ENCODE measurements at regions not wholly inside any gene's neighbourhood (a gene's known extent, or its start where the extent isn't known, plus 50 kb on each side); places are given as distances from the start of the nearest gene placed in this dataset.
"Not testable (repeated sequence)": the region's sequence is repeated elsewhere in the genome, so short reads cannot be mapped to it uniquely, and the experiment has no call there.

DNA sequence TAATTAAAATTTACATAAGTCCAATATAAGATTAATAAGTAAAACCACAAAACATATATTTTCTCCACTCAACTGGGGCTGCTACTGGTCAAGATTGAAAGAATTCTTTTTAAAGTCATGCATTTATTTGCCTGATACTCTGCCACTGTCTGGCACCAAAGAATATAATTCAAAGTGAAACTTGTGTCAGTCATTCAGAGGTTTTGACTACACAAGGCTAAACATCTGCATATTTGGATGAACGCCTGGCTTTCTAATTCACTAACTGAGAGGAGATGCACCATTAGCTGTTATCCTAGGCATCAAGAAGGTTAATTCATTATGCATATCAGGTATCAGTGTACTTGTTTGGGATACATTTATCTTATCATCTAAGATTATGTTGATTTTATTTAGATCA, 598.5 kb downstream of the CENPC start:
- Histone ChIP-seq H3K9me1 (ENCODE audit: control insufficient read depth, extremely low read depth, insufficient read depth, low read length) (no peaks in the 10 kb centered on the region), H3K4me3 (ENCODE audit: control insufficient read depth in 2 of 3, extremely low read depth in 1 of 3, insufficient read depth in 2 of 3, low read depth in 1 of 3, low read length in 3 of 3) (no peak overlapping the region), H3K27me3 (ENCODE audit: control insufficient read depth, extremely low read depth, insufficient read depth, low read length) (no peaks in the 10 kb centered on the region), H2AFZ (ENCODE audit: control insufficient read depth, low read length) (no peak overlapping the region), H3K27ac (ENCODE audit: control insufficient read depth, insufficient read depth, low read length) (no peak overlapping the region), H3K4me2 (ENCODE audit: control insufficient read depth, extremely low read depth, insufficient read depth, low read depth, low read length) (no peak overlapping the region), H4K20me1 (ENCODE audit: control insufficient read depth, extremely low read depth, insufficient read depth, low read length) (no peaks in the 10 kb centered on the region), H3K9me3 (ENCODE audit: control insufficient read depth, low read depth, low read length) (no peaks in the 10 kb centered on the region), H3K79me2 (ENCODE audit: control insufficient read depth, insufficient read depth, low read length) (no peaks in the 10 kb centered on the region), H3K4me1 (ENCODE audit: control insufficient read depth, extremely low read depth, insufficient read depth, low read length) (no peaks in the 10 kb centered on the region), H3K9ac (ENCODE audit: control insufficient read depth, extremely low read depth, insufficient read depth, low read length) (no peak overlapping the region), H3K36me3 (ENCODE audit: control insufficient read depth in 2 of 2, extremely low read depth in 1 of 2, insufficient read depth in 2 of 2, low read length in 2 of 2) (no peaks in the 10 kb centered on the region)
- dilution Hi-C loops (cut with MboI; ENCODE audit: extremely low pct_ligation_motif_present, low sequenced_read_pairs) = no loop called here
- no peak for TF ChIP-seq EZH2 (IDR thresholded peaks at IDR 0.05; ENCODE audit: low read length)
- TF ChIP-seq, protein P1, sequence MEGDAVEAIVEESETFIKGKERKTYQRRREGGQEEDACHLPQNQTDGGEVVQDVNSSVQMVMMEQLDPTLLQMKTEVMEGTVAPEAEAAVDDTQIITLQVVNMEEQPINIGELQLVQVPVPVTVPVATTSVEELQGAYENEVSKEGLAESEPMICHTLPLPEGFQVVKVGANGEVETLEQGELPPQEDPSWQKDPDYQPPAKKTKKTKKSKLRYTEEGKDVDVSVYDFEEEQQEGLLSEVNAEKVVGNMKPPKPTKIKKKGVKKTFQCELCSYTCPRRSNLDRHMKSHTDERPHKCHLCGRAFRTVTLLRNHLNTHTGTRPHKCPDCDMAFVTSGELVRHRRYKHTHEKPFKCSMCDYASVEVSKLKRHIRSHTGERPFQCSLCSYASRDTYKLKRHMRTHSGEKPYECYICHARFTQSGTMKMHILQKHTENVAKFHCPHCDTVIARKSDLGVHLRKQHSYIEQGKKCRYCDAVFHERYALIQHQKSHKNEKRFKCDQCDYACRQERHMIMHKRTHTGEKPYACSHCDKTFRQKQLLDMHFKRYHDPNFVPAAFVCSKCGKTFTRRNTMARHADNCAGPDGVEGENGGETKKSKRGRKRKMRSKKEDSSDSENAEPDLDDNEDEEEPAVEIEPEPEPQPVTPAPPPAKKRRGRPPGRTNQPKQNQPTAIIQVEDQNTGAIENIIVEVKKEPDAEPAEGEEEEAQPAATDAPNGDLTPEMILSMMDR (optimal IDR thresholded peaks at IDR 0.05 in 1 of 3, IDR thresholded peaks at IDR 0.05 in 1 of 3, conservative IDR thresholded peaks at IDR 0.05 in 1 of 3; ENCODE audit: extremely low read depth in 1 of 3, insufficient read depth in 2 of 3, low read length in 3 of 3) = no peak
- FAIRE-seq (no peak), DNase-seq (ENCODE audit: low read depth, low spot score) (no peak)

DNA sequence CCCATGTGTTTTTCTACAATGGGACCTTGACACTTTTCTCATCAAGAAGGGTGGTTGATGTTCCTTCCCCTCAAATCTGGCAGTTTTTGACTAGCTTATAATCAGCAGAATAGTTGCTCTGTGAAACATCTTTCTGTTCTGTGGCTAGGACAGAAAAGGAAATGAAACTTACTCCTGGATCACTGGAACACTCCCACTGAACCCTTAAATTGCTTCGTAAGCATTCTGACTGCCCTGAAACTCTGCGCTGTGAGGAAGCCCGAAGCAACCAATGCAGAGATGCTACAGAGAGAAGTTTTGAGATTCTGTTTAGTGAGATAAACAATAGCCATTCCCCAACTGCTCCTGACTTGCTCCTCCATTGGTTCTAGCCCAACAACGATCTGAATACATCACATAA, 602.2 kb downstream of the CENPC start:
- no peak overlapping the region for H3K27ac ChIP-seq (ENCODE audit: control insufficient read depth, insufficient read depth, low read length)
- DNase-seq (ENCODE audit: low read depth, low spot score) (no peak), FAIRE-seq (no peak)
- H3K27me3 ChIP-seq (ENCODE audit: control insufficient read depth, extremely low read depth, insufficient read depth, low read length) = no peaks in the 10 kb centered on the region
- dilution Hi-C loops (cut with MboI; ENCODE audit: extremely low pct_ligation_motif_present, low sequenced_read_pairs) = no loop called here
- H3K4me3 ChIP-seq (ENCODE audit: control insufficient read depth in 2 of 3, extremely low read depth in 1 of 3, insufficient read depth in 2 of 3, low read depth in 1 of 3, low read length in 3 of 3) = no peak overlapping the region
- no peaks in the 10 kb centered on the region for H3K9me1 ChIP-seq (ENCODE audit: control insufficient read depth, extremely low read depth, insufficient read depth, low read length)
- no peak overlapping the region for H3K4me2 ChIP-seq (ENCODE audit: control insufficient read depth, extremely low read depth, insufficient read depth, low read depth, low read length)
- no peaks in the 10 kb centered on the region for H3K79me2 ChIP-seq (ENCODE audit: control insufficient read depth, insufficient read depth, low read length)
- H3K36me3 ChIP-seq (ENCODE audit: control insufficient read depth in 2 of 2, extremely low read depth in 1 of 2, insufficient read depth in 2 of 2, low read length in 2 of 2) = no peaks in the 10 kb centered on the region
- H3K9me3 ChIP-seq (ENCODE audit: control insufficient read depth, low read depth, low read length) = no peaks in the 10 kb centered on the region
- H4K20me1 ChIP-seq (ENCODE audit: control insufficient read depth, extremely low read depth, insufficient read depth, low read length) = no peaks in the 10 kb centered on the region
- H3K9ac ChIP-seq (ENCODE audit: control insufficient read depth, extremely low read depth, insufficient read depth, low read length) = no peak overlapping the region
- TF ChIP-seq, protein P1 (optimal IDR thresholded peaks at IDR 0.05 in 1 of 3, IDR thresholded peaks at IDR 0.05 in 1 of 3, conservative IDR thresholded peaks at IDR 0.05 in 1 of 3; ENCODE audit: extremely low read depth in 1 of 3, insufficient read depth in 2 of 3, low read length in 3 of 3) = no peak
- no peak for TF ChIP-seq EZH2 (IDR thresholded peaks at IDR 0.05; ENCODE audit: low read length)
- no peaks in the 10 kb centered on the region for H3K4me1 ChIP-seq (ENCODE audit: control insufficient read depth, extremely low read depth, insufficient read depth, low read length)
- no peak overlapping the region for H2AFZ ChIP-seq (ENCODE audit: control insufficient read depth, low read length)

DNA sequence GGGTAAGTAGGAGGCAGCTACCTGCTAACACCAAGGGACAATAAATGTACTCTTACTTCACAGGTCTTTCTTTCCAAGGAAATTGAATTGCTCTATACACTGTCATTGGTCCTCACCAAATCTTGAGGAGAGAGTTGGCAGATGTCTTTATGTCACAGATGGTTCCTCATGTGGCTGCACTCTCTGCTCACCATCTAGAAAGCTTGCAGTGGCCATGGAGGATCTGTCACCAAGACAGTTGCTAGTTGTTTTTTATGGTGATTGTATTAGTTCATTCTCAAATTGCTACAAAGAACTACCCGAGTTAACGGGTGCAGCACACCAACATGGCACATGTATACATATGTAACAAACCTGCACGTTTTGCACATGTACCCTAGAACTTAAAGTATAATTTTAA, 613.3 kb downstream of the CENPC start:
- DNase-seq (ENCODE audit: low read depth, low spot score); H4K20me1 ChIP-seq (ENCODE audit: control insufficient read depth, extremely low read depth, insufficient read depth, low read length); H3K79me2 ChIP-seq (ENCODE audit: control insufficient read depth, insufficient read depth, low read length); H3K9me3 ChIP-seq (ENCODE audit: control insufficient read depth, low read depth, low read length); FAIRE-seq; H3K4me3 ChIP-seq (ENCODE audit: control insufficient read depth in 2 of 3, extremely low read depth in 1 of 3, insufficient read depth in 2 of 3, low read depth in 1 of 3, low read length in 3 of 3); H3K9ac ChIP-seq (ENCODE audit: control insufficient read depth, extremely low read depth, insufficient read depth, low read length); H3K27me3 ChIP-seq (ENCODE audit: control insufficient read depth, extremely low read depth, insufficient read depth, low read length); dilution Hi-C loops (cut with MboI; ENCODE audit: extremely low pct_ligation_motif_present, low sequenced_read_pairs); H3K4me2 ChIP-seq (ENCODE audit: control insufficient read depth, extremely low read depth, insufficient read depth, low read depth, low read length); H2AFZ ChIP-seq (ENCODE audit: control insufficient read depth, low read length); H3K4me1 ChIP-seq (ENCODE audit: control insufficient read depth, extremely low read depth, insufficient read depth, low read length); H3K27ac ChIP-seq (ENCODE audit: control insufficient read depth, insufficient read depth, low read length); H3K9me1 ChIP-seq (ENCODE audit: control insufficient read depth, extremely low read depth, insufficient read depth, low read length); H3K36me3 ChIP-seq (ENCODE audit: control insufficient read depth in 2 of 2, extremely low read depth in 1 of 2, insufficient read depth in 2 of 2, low read length in 2 of 2): not testable (repeated sequence)

Data from keratinocyte (primary cell).